ENCODE measurements at regions not wholly inside any gene's neighbourhood (a gene's known extent, or its start where the extent isn't known, plus 50 kb on each side); places are given as distances from the start of the nearest gene placed in this dataset.

DNA sequence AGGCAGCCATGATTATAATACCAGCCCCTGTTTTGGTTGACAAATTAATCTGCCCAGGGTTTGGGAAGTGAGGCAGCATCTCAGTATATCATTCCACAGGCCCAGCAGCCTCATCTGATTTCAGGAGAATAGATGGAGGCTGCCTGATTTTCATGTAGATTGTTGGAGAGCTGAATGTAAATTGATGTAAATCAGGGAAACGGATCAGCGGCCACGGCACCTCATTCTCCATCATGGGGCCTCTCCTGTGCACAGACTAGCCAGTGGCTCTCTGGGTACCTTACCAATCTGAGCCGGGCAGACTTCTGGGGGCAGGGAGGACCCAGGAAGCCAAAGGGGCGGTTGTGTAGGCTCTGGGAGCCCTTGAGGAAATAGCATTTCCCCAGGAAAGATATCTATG lies 63.7 kb upstream of the GSC start:
- Histone ChIP-seq H3K27me3 (replicated peaks) (no peaks in the 10 kb centered on the region), H3K4me3 (ENCODE audit: low read depth, low read length) (no peak overlapping the region), H3K36me3 (replicated peaks) (no peaks in the 10 kb centered on the region), H3K27ac (no peak overlapping the region)
- DNase-seq = no peak
- TF ChIP-seq, protein P1, sequence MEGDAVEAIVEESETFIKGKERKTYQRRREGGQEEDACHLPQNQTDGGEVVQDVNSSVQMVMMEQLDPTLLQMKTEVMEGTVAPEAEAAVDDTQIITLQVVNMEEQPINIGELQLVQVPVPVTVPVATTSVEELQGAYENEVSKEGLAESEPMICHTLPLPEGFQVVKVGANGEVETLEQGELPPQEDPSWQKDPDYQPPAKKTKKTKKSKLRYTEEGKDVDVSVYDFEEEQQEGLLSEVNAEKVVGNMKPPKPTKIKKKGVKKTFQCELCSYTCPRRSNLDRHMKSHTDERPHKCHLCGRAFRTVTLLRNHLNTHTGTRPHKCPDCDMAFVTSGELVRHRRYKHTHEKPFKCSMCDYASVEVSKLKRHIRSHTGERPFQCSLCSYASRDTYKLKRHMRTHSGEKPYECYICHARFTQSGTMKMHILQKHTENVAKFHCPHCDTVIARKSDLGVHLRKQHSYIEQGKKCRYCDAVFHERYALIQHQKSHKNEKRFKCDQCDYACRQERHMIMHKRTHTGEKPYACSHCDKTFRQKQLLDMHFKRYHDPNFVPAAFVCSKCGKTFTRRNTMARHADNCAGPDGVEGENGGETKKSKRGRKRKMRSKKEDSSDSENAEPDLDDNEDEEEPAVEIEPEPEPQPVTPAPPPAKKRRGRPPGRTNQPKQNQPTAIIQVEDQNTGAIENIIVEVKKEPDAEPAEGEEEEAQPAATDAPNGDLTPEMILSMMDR (IDR thresholded peaks at IDR 0.05; ENCODE audit: low read depth, low read length, missing control alignments) = no peak
- in situ Hi-C loops (cut with HindIII; ENCODE audit: low pct_ligation_motif_present, low sequenced_read_pairs) = no loop called here

GRCh38 chr14:94831085-94831484 lies 61.2 kb upstream of the GSC start:
- Histone ChIP-seq H3K27ac (no peak overlapping the region), H3K4me3 (ENCODE audit: low read depth, low read length) (no peak overlapping the region), H3K27me3 (replicated peaks) (no peaks in the 10 kb centered on the region), H3K36me3 (replicated peaks) (no peaks in the 10 kb centered on the region)
- DNase-seq = no peak
- TF ChIP-seq, protein P1 (IDR thresholded peaks at IDR 0.05; ENCODE audit: low read depth, low read length, missing control alignments) = no peak
- in situ Hi-C loops (cut with HindIII; ENCODE audit: low pct_ligation_motif_present, low sequenced_read_pairs) = no loop called here

- no peaks in the 10 kb centered on the region for H3K27me3 ChIP-seq (replicated peaks)
- TF ChIP-seq, protein P1 (IDR thresholded peaks at IDR 0.05; ENCODE audit: low read depth, low read length, missing control alignments) = no peak
- no peak overlapping the region for H3K27ac ChIP-seq
- no peak overlapping the region for H3K4me3 ChIP-seq (ENCODE audit: low read depth, low read length)
- in situ Hi-C loops (cut with HindIII; ENCODE audit: low pct_ligation_motif_present, low sequenced_read_pairs) = no loop called here
- DNase-seq = no peak
- no peaks in the 10 kb centered on the region for H3K36me3 ChIP-seq (replicated peaks)
These were observed 58.0 kb upstream of the GSC start for GRCh38 chr14:94827711-94828447.

GRCh38 chr14:94826774-94827173 lies 56.9 kb upstream of the GSC start:
- Histone ChIP-seq H3K27me3 (replicated peaks) (no peaks in the 10 kb centered on the region), H3K36me3 (replicated peaks) (no peaks in the 10 kb centered on the region), H3K4me3 (ENCODE audit: low read depth, low read length) (no peak overlapping the region), H3K27ac (no peak overlapping the region)
- in situ Hi-C loops (cut with HindIII; ENCODE audit: low pct_ligation_motif_present, low sequenced_read_pairs) = no loop called here
- no peak for DNase-seq
- TF ChIP-seq, protein P1 (IDR thresholded peaks at IDR 0.05; ENCODE audit: low read depth, low read length, missing control alignments) = no peak

DNA sequence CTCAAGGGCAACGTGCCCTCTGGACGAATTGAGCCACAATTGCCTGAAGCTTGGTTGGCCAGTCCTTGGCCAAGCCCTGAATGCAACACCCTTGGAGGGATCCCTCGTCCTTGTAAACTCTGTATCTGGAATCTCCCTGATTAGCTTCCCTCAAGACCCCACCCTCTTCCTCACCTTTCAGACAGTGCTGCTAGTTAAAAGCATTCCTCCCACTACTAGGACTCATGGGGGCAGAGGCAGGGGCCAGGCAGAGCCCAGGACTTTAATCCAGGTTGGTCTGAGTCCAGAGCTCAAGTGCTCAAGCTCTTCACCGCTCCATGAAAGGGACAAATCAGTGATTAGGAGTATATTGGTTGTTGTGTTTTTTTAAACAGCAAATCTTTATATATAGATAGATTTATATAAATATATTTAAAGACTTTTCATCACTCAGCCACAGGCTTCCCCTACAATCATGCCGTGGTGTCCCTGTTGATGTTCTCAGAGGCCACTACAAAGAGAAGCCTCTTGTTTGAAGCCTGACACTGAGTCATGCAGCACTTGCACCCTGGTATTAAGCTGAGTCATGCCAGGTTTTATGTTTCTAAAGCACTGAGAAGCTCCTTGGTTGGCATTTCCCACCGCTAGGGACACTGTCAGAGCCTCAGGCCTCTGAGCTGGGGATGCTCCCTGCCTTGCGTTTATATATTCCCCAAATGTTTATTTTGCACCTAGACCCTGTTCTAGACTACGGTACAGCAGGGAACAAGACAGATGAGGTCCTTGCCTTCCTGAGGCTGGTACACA lies 53.8 kb upstream of the GSC start:
- in situ Hi-C loops (cut with HindIII; ENCODE audit: low pct_ligation_motif_present, low sequenced_read_pairs) = no loop called here
- Histone ChIP-seq H3K27me3 (replicated peaks) (no peaks in the 10 kb centered on the region), H3K27ac (no peak overlapping the region), H3K36me3 (replicated peaks) (no peaks in the 10 kb centered on the region), H3K4me3 (ENCODE audit: low read depth, low read length) (no peak overlapping the region)
- DNase-seq = peak; percentile 7
- TF ChIP-seq, protein P1 (IDR thresholded peaks at IDR 0.05; ENCODE audit: low read depth, low read length, missing control alignments) = peak; percentile 20

Data from brain microvascular endothelial cell (primary cell).